ENCODE measurements at regions not wholly inside any gene's neighbourhood (a gene's known extent, or its start where the extent isn't known, plus 50 kb on each side); places are given as distances from the start of the nearest gene placed in this dataset.

- Mint-ChIP-seq H3K4me1 (no peaks in the 10 kb centered on the region), H3K4me3 (no peak overlapping the region), H3K27me3 (no peaks in the 10 kb centered on the region), H3K36me3 (ENCODE audit: low read depth) (no peaks in the 10 kb centered on the region), H3K27ac (no peak overlapping the region), H3K9me3 (no peaks in the 10 kb centered on the region)
- no peak for DNase-seq
- intact Hi-C loops (cut with micrococcal nuclease): no loop called here
These were observed 50.1 kb upstream of the NCAM1 start for GRCh38 chr11:112911124-112911523.

Measured in activated CD4-positive, alpha-beta T cell treated with anti-CD3 and anti-CD28 coated beads, Interleukin-2, amount 10 ng/mL, durations not matched to agents 24 days and 14 days (primary cell).